ENCODE measurements at regions not wholly inside any gene's neighbourhood (a gene's known extent, or its start where the extent isn't known, plus 50 kb on each side); places are given as distances from the start of the nearest gene placed in this dataset.
A peak's percentile ranks its signal among the peaks of the same experiment; 100 is the strongest.

- DNase-seq (ENCODE audit: low read depth) = no peak
- TF ChIP-seq CTCF (IDR thresholded peaks at IDR 0.05; ENCODE audit: control insufficient read depth, insufficient read depth, low read depth, low read length, missing control alignments) = no peak
- H3K4me3 ChIP-seq (ENCODE audit: control insufficient read depth, low read depth, low read length) = no peak overlapping the region
Measured at GRCh38 chr4:103482893-103483292, 236.9 kb downstream of the TACR3 start.

GRCh38 chr4:103482471-103482870 is 237.3 kb downstream of the TACR3 start:
- no peak for DNase-seq (ENCODE audit: low read depth)
- H3K4me3 ChIP-seq (ENCODE audit: control insufficient read depth, low read depth, low read length) = no peak overlapping the region
- no peak for TF ChIP-seq CTCF (IDR thresholded peaks at IDR 0.05; ENCODE audit: control insufficient read depth, insufficient read depth, low read depth, low read length, missing control alignments)

- H3K4me3 ChIP-seq (ENCODE audit: control insufficient read depth, low read depth, low read length) = no peak overlapping the region
- TF ChIP-seq CTCF (IDR thresholded peaks at IDR 0.05; ENCODE audit: control insufficient read depth, insufficient read depth, low read depth, low read length, missing control alignments) = peak; percentile 8
- no peak for DNase-seq (ENCODE audit: low read depth)
Measured at GRCh38 chr4:103478734-103479133, 241.1 kb downstream of the TACR3 start.

GRCh38 chr4:103478210-103478609 is 241.6 kb downstream of the TACR3 start:
- TF ChIP-seq CTCF (IDR thresholded peaks at IDR 0.05; ENCODE audit: control insufficient read depth, insufficient read depth, low read depth, low read length, missing control alignments) = no peak
- no peak overlapping the region for H3K4me3 ChIP-seq (ENCODE audit: control insufficient read depth, low read depth, low read length)
- DNase-seq (ENCODE audit: low read depth) = no peak

- no peak for DNase-seq (ENCODE audit: low read depth)
- TF ChIP-seq CTCF (IDR thresholded peaks at IDR 0.05; ENCODE audit: control insufficient read depth, insufficient read depth, low read depth, low read length, missing control alignments) = no peak
Measured at GRCh38 chr4:103457566-103457965, 259.4 kb upstream of the CENPE start.

GRCh38 chr4:103451341-103451740 is 253.2 kb upstream of the CENPE start:
- H3K4me3 ChIP-seq (ENCODE audit: control insufficient read depth, low read depth, low read length) = no peak overlapping the region

More at GRCh38 chr4:103457566-103457965, 259.4 kb upstream of the CENPE start:
- H3K4me3 ChIP-seq (ENCODE audit: control insufficient read depth, low read depth, low read length) = no peak overlapping the region

More at GRCh38 chr4:103451341-103451740, 253.2 kb upstream of the CENPE start:
- DNase-seq (ENCODE audit: low read depth) = no peak
- no peak for TF ChIP-seq CTCF (IDR thresholded peaks at IDR 0.05; ENCODE audit: control insufficient read depth, insufficient read depth, low read depth, low read length, missing control alignments)
